GM12872 (cell line): ENCODE measurements at regions not wholly inside any gene's neighbourhood (a gene's known extent, or its start where the extent isn't known, plus 50 kb on each side); places are given as distances from the start of the nearest gene placed in this dataset.

ENCODE experiments used
- CTCF ChIP-seq: IDR thresholded peaks from 3 replicates; pipeline ENCODE4 v1.5.1; 2011; ENCODE audit warnings: low read depth, mild to moderate bottlenecking, low read length, moderate library complexity; ENCODE audit not compliant: insufficient read depth

GRCh38 chr1:14441302-14441741 is 157.2 kb upstream of the KAZN start:
- TF ChIP-seq CTCF, result no peak

GRCh38 chr1:14442669-14443068 is 155.8 kb upstream of the KAZN start:
- no peak for TF ChIP-seq CTCF

- no peak for TF ChIP-seq CTCF
Measured at GRCh38 chr1:14443164-14443787, 155.2 kb upstream of the KAZN start.

- no peak for TF ChIP-seq CTCF
Measured at GRCh38 chr1:14451217-14451616, 147.3 kb upstream of the KAZN start.

GRCh38 chr1:14452551-14452950 is 145.9 kb upstream of the KAZN start:
- TF ChIP-seq CTCF, result no peak

GRCh38 chr1:14460173-14460572 is 138.3 kb upstream of the KAZN start:
- TF ChIP-seq CTCF, result no peak

- TF ChIP-seq CTCF, result no peak
Measured at GRCh38 chr1:14462851-14463250, 135.6 kb upstream of the KAZN start.
